ENCODE measurements at regions not wholly inside any gene's neighbourhood (a gene's known extent, or its start where the extent isn't known, plus 50 kb on each side); places are given as distances from the start of the nearest gene placed in this dataset.

GRCh38 chr2:12277241-12278034, 439.3 kb upstream of the TRIB2 start:
- peak overlapping the region; percentile 85 for H3K27ac Mint-ChIP-seq
- no peak overlapping the region for H3K4me3 ChIP-seq (ENCODE audit: low read length)
- no peaks in the 10 kb centered on the region for H3K36me3 ChIP-seq (ENCODE audit: control insufficient read depth, insufficient read depth, low read length)
- H3K9me3 ChIP-seq (ENCODE audit: control insufficient read depth, low read length) = no peaks in the 10 kb centered on the region
- H3K9me3 Mint-ChIP-seq = peaks cover 3% of the 10 kb centered on the region
- H3K4me3 Mint-ChIP-seq = no peak overlapping the region
- WGBS, 2 experiments (ENCODE audit: insufficient coverage in 1 of 2, insufficient read length in 1 of 2) = 76 to 78% methylated on average over 4 to 7 of the region's 7 CpGs
- no peak for DNase-seq
- peaks cover 13% of the 10 kb centered on the region for H3K4me1 Mint-ChIP-seq
- H3K27ac ChIP-seq (ENCODE audit: low read depth, low read length) = no peak overlapping the region
- H3K27me3 ChIP-seq (ENCODE audit: control insufficient read depth, insufficient read depth, low read length, poor library complexity, severe bottlenecking) = no peaks in the 10 kb centered on the region
- H3K9ac ChIP-seq (ENCODE audit: extremely low read depth, low read length, poor library complexity, severe bottlenecking) = no peak overlapping the region
- no peaks in the 10 kb centered on the region for H3K36me3 Mint-ChIP-seq (ENCODE audit: low read depth)
- no peaks in the 10 kb centered on the region for H3K27me3 Mint-ChIP-seq (ENCODE audit: insufficient read depth)
- TF ChIP-seq CTCF (conservative IDR thresholded peaks at IDR 0.05) = no peak
- H3K4me1 ChIP-seq (ENCODE audit: control insufficient read depth, insufficient read depth, low read length) = no peaks in the 10 kb centered on the region

- 95 to 100% methylated on average over 1 to 3 of the region's 4 CpGs for WGBS, 2 experiments (ENCODE audit: insufficient coverage in 1 of 2, insufficient read length in 1 of 2)
- Mint-ChIP-seq H3K9me3 (peaks cover 3% of the 10 kb centered on the region), H3K27me3 (ENCODE audit: insufficient read depth) (no peaks in the 10 kb centered on the region), H3K27ac (no peak overlapping the region), H3K4me1 (peaks cover 13% of the 10 kb centered on the region), H3K4me3 (no peak overlapping the region), H3K36me3 (ENCODE audit: low read depth) (no peaks in the 10 kb centered on the region)
- Histone ChIP-seq H3K9me3 (ENCODE audit: control insufficient read depth, low read length) (no peaks in the 10 kb centered on the region), H3K9ac (ENCODE audit: extremely low read depth, low read length, poor library complexity, severe bottlenecking) (no peak overlapping the region), H3K36me3 (ENCODE audit: control insufficient read depth, insufficient read depth, low read length) (no peaks in the 10 kb centered on the region), H3K27ac (ENCODE audit: low read depth, low read length) (no peak overlapping the region), H3K4me3 (ENCODE audit: low read length) (no peak overlapping the region), H3K4me1 (ENCODE audit: control insufficient read depth, insufficient read depth, low read length) (no peaks in the 10 kb centered on the region), H3K27me3 (ENCODE audit: control insufficient read depth, insufficient read depth, low read length, poor library complexity, severe bottlenecking) (no peaks in the 10 kb centered on the region)
- TF ChIP-seq CTCF (conservative IDR thresholded peaks at IDR 0.05) = no peak
- DNase-seq = no peak
Measured at GRCh38 chr2:12278217-12278750, 438.5 kb upstream of the TRIB2 start.

GRCh38 chr2:12282780-12283695, 433.7 kb upstream of the TRIB2 start:
- H3K4me1 ChIP-seq (ENCODE audit: control insufficient read depth, insufficient read depth, low read length) = peaks cover 4% of the 10 kb centered on the region
- no peak overlapping the region for H3K9ac ChIP-seq (ENCODE audit: extremely low read depth, low read length, poor library complexity, severe bottlenecking)
- no peak overlapping the region for H3K27ac ChIP-seq (ENCODE audit: low read depth, low read length)
- WGBS, 2 experiments (ENCODE audit: insufficient coverage in 1 of 2, insufficient read length in 1 of 2) = 91% methylated on average over 2 of the region's 3 CpGs; no CpG with 5 or more reads in 1 of the 2 experiments
- H3K4me1 Mint-ChIP-seq = peaks cover 16% of the 10 kb centered on the region
- no peak overlapping the region for H3K4me3 ChIP-seq (ENCODE audit: low read length)
- H3K9me3 Mint-ChIP-seq = peaks cover 5% of the 10 kb centered on the region
- no peak overlapping the region for H3K27ac Mint-ChIP-seq
- no peaks in the 10 kb centered on the region for H3K27me3 ChIP-seq (ENCODE audit: control insufficient read depth, insufficient read depth, low read length, poor library complexity, severe bottlenecking)
- no peak for DNase-seq
- H3K36me3 Mint-ChIP-seq (ENCODE audit: low read depth) = no peaks in the 10 kb centered on the region
- TF ChIP-seq CTCF (conservative IDR thresholded peaks at IDR 0.05) = no peak
- no peaks in the 10 kb centered on the region for H3K36me3 ChIP-seq (ENCODE audit: control insufficient read depth, insufficient read depth, low read length)
- H3K9me3 ChIP-seq (ENCODE audit: control insufficient read depth, low read length) = no peaks in the 10 kb centered on the region
- H3K4me3 Mint-ChIP-seq = no peak overlapping the region
- H3K27me3 Mint-ChIP-seq (ENCODE audit: insufficient read depth) = no peaks in the 10 kb centered on the region

Measured in endodermal cell (in vitro differentiated cells).